ENCODE measurements at regions not wholly inside any gene's neighbourhood (a gene's known extent, or its start where the extent isn't known, plus 50 kb on each side); places are given as distances from the start of the nearest gene placed in this dataset.

GRCh38 chr13:24045597-24045996, 114.9 kb upstream of the SPATA13 start:
- Histone ChIP-seq H3K27ac (no peak overlapping the region), H3K4me1 (peaks cover 5% of the 10 kb centered on the region; the same call in 1 of the 3 replicates), H3K4me3 (no peak overlapping the region), H3K4me2 (no peak overlapping the region), H3K9me3 (peaks cover 9% of the 10 kb centered on the region)
- DNase-seq (ENCODE audit: low read depth in 1 of 2, low spot score in 1 of 2) (no peak), ATAC-seq (no peak), FAIRE-seq (no peak)
- TF ChIP-seq REST (IDR thresholded peaks at IDR 0.05), result no peak
- no peak for TF ChIP-seq RCOR1 (IDR thresholded peaks at IDR 0.05; ENCODE audit: low read depth, low read length)
- no peak for TF ChIP-seq KDM5A (IDR thresholded peaks at IDR 0.05)
- ChIA-PET CTCF (no interaction called here), POLR2A (no interaction called here)
- 84% methylated on average over 4 of the region's 4 CpGs for WGBS (ENCODE audit: missing lambda C conversion rate)

DNA sequence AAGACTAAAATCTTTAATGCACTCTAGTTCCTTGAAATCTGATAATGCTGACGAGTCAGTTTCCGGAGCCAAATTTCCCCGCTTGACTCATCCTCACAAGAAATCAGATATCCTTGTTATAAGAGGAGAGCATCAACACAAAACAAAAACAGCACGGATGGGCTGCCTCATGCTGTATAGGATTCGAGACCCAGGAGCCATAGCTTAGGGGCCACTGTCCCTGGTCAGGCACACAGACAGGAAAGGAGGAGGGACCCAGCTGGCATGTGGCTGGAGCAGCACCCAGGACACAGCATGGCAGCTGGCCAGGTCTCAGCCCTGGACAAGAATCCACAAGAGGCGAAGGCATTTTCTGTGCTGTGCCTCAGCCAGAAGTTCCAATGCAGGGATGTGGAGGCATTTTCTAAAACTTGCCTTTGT, 110.2 kb upstream of the SPATA13 start:
- WGBS (ENCODE audit: missing lambda C conversion rate), result 76% methylated on average over 6 of the region's 6 CpGs
- H3K9me3 ChIP-seq, result peaks cover 9% of the 10 kb centered on the region
- FAIRE-seq (no peak), ATAC-seq (no peak), DNase-seq (ENCODE audit: low read depth in 1 of 2, low spot score in 1 of 2) (no peak)
- no peak overlapping the region for H3K4me2 ChIP-seq
- CTCF ChIA-PET, result interaction anchor here (1.4 to 4.5 kb wide), 2 partner anchors 17 to 168 kb away, joined by 3 to 42 read pairs; no protein-coding TSS in a partner anchor
- peaks cover 12% of the 10 kb centered on the region for H3K4me1 ChIP-seq
- no peak overlapping the region for H3K27ac ChIP-seq
- POLR2A ChIA-PET, result no interaction called here
- TF ChIP-seq CHD2 (IDR thresholded peaks at IDR 0.05; ENCODE audit: low read length, partially characterized antibody) (no peak), NPAS2 (CRISPR knock-in tag; IDR thresholded peaks at IDR 0.05; ENCODE audit: borderline replicate concordance) (no peak), ZC3H11A (IDR thresholded peaks at IDR 0.05) (no peak), MAFK (IDR thresholded peaks at IDR 0.05; ENCODE audit: partially characterized antibody) (peak; percentile 79)
- no peak overlapping the region for H3K4me3 ChIP-seq

GRCh38 chr13:24050796-24051715, 109.5 kb upstream of the SPATA13 start:
- no peak for DNase-seq (ENCODE audit: low read depth in 1 of 2, low spot score in 1 of 2)
- no peak for ATAC-seq
- ChIA-PET CTCF (interaction anchor here (0.8 to 4.5 kb wide), 5 partner anchors 16 to 184 kb away, joined by 3 to 42 read pairs (median 4); no protein-coding TSS in a partner anchor), POLR2A (no interaction called here)
- no peak for FAIRE-seq
- TF ChIP-seq POLR2A (IDR thresholded peaks at IDR 0.05; ENCODE audit: low read length), result no peak
- Histone ChIP-seq H3K27ac (no peak overlapping the region), H3K4me1 (peaks cover 12% of the 10 kb centered on the region), H3K9me3 (peaks cover 9% of the 10 kb centered on the region), H3K4me3 (no peak overlapping the region), H3K4me2 (no peak overlapping the region)
- WGBS (ENCODE audit: missing lambda C conversion rate), result 78% methylated on average over 5 of the region's 10 CpGs

DNA sequence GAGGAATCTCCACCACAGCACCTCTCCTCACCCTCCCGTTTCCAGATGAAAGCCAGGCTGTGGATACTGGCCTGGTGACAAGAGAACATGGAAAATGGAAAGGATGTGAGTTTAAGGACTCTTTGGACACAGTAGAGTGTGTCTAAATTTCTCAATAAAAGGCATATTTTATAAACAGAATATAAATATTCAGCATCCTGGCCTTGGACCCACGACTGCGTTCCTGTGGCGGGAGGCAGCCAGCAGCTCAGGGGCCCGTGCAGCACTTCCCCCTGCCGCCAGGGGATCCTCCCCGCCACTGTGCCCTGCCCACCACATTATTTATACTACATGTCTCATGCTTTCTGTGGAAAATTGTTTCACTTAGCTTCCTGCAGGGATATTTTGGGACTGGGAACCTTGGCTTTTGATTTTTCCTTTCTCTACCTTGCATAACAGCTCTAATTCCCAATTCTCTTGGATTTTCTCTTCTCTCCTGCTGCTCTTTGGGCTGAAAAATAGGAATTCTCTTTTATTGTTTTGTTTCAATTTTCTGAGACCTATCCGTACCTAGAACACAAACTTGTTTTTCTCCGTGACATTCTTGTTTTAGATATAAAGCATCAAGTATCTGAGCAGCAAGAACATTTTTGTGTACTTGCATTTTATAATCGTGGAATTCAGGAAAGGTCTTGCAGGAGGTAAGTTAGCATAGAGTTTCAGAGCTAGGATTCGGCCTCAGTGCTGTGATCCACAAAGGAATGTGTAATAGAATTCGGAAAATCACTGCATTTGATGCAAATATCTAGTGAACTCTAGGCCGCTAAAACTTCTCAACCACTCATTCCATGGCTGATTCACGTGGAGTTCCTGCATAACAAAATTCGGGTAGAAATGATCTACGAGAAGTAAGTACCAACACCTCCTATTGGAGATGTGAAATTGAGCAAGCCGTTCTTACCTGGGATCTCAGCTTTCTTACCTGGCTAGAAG, 107.7 kb upstream of the SPATA13 start:
- ChIA-PET CTCF (interaction anchor here (0.6 to 4.5 kb wide), 26 partner anchors 11 to 182 kb away, joined by 3 to 42 read pairs (median 4); partner anchors contain the start of gene SPATA13), POLR2A (no interaction called here)
- ATAC-seq (peak; percentile 19 to 47; a peak in 3 of 6 replicates), DNase-seq (ENCODE audit: low read depth in 1 of 2, low spot score in 1 of 2) (no peak), FAIRE-seq (no peak)
- 51% methylated on average over 15 of the region's 17 CpGs for WGBS (ENCODE audit: missing lambda C conversion rate)
- Histone ChIP-seq H3K27ac (no peak overlapping the region), H3K9me3 (no peaks in the 10 kb centered on the region), H3K4me3 (no peak overlapping the region), H3K4me1 (peaks cover 12% of the 10 kb centered on the region), H3K4me2 (peak overlapping the region; percentile 44; the same call in 1 of the 3 replicates)
- no peak for TF ChIP-seq HEYL (CRISPR knock-in tag; IDR thresholded peaks at IDR 0.05)
- TF ChIP-seq RFX5 (IDR thresholded peaks at IDR 0.05), result no peak
- TF ChIP-seq BCL3 (IDR thresholded peaks at IDR 0.05), result no peak
- no peak for TF ChIP-seq BHLHE40 (IDR thresholded peaks at IDR 0.05; ENCODE audit: low read depth, low read length)
- no peak for TF ChIP-seq JUNB (IDR thresholded peaks at IDR 0.05)
- no peak for TF ChIP-seq RNF2 (IDR thresholded peaks at IDR 0.05; ENCODE audit: borderline replicate concordance, low read depth)
- TF ChIP-seq REST (IDR thresholded peaks at IDR 0.05), result no peak
- TF ChIP-seq ATOH8 (CRISPR knock-in tag; IDR thresholded peaks at IDR 0.05; ENCODE audit: low read depth), result no peak
- TF ChIP-seq FOSL2 (IDR thresholded peaks at IDR 0.05), result no peak
- no peak for TF ChIP-seq FOSL2 (CRISPR knock-in tag; IDR thresholded peaks at IDR 0.05)
